Sigmoid colon (tissue), 6 donors: ENCODE measurements at regions not wholly inside any gene's neighbourhood (a gene's known extent, or its start where the extent isn't known, plus 50 kb on each side); places are given as distances from the start of the nearest gene placed in this dataset.

ENCODE experiments used
- DNase-seq: peaks from one replicate; pipeline ENCODE4 v3.0.0-alpha.2; 2019
- H3K27ac ChIP-seq, 4 donors: fragments of 200-600 bp; sonication (generic); one replicate each; pipeline ENCODE4 v1.5.1; 2016 to 2019; ENCODE audit warnings: mild to moderate bottlenecking in 1 of 4
- H3K27me3 ChIP-seq, 3 donors: fragments of 200-600 bp; sonication (generic); one replicate each; pipeline ENCODE4 v1.5.1; 2019; ENCODE audit warnings: mild to moderate bottlenecking in 1 of 3
- H3K36me3 ChIP-seq, 4 donors: fragments of 200-600 bp; sonication (generic); one replicate each; pipeline ENCODE4 v1.5.1; 2016 to 2019
- H3K4me1 ChIP-seq, 4 donors: fragments of 200-600 bp; sonication (generic); one replicate each; pipeline ENCODE4 v1.5.1; 2017 to 2019
- H3K4me3 ChIP-seq, 4 donors: fragments of 200-600 bp; sonication (generic); one replicate each; pipeline ENCODE4 v1.5.1; 2017 to 2019; ENCODE audit warnings: mild to moderate bottlenecking in 2 of 4, moderate library complexity in 1 of 4
- H3K9me3 ChIP-seq, 4 donors: fragments of 200-600 bp in 3 of 4; sonication (generic) in 3 of 4; one replicate each; pipeline versions ENCODE4 v1.5.1 to v1.6.1; 2013 to 2019
- CTCF ChIP-seq, 4 experiments: fragments of 450-650 bp in 3 of 4; fragments of 200-600 bp in 1 of 4; IDR thresholded peaks; one replicate each; pipeline ENCODE4 v1.5.1; 2016 to 2019; ENCODE audit warnings: antibody characterized with exemption in 4 of 4, mild to moderate bottlenecking in 3 of 4, moderate library complexity in 2 of 4
- EP300 ChIP-seq, 4 donors: sonication (generic); formaldehyde crosslinking; IDR thresholded peaks; one replicate each; pipeline ENCODE4 v1.6.1; 2017; ENCODE audit warnings: antibody characterized with exemption in 4 of 4
- POLR2A ChIP-seq, 2 donors: fragments of 450-650 bp; IDR thresholded peaks; one replicate each; pipeline ENCODE4 v1.6.1; 2016; ENCODE audit warnings: antibody characterized with exemption in 2 of 2, mild to moderate bottlenecking in 2 of 2, moderate library complexity in 2 of 2
- POLR2AphosphoS5 ChIP-seq, 4 donors: sonication (generic); formaldehyde crosslinking; IDR thresholded peaks; one replicate each; pipeline ENCODE4 v1.6.1; 2017; ENCODE audit warnings: antibody characterized with exemption in 4 of 4
- WGBS, 2 donors: extraction: QIAGEN DNeasy Blood & Tissue Kit; methylation state at CpG; one replicate each; pipeline ENCODE4 v1.1.7; 2013; 5-methylcytosine and 5-hydroxymethylcytosine counted together
- intact Hi-C: fragments of 100-400 bp; cut with DNase I; formaldehyde crosslinking; loops from one replicate; pipeline ENCODE4 v1.15.1; 2023
- donor health status: healthy with polysubstance abuse.
- donor health status: healthy.

- Histone ChIP-seq H3K27me3 (no peaks in the 10 kb centered on the region), H3K9me3 (no peaks in the 10 kb centered on the region), H3K36me3 (no peaks in the 10 kb centered on the region), H3K4me1 (no peaks in the 10 kb centered on the region), H3K27ac (no peak overlapping the region), H3K4me3 (no peak overlapping the region)
- TF ChIP-seq POLR2A (IDR thresholded peaks at IDR 0.05) (no peak), POLR2AphosphoS5 (IDR thresholded peaks at IDR 0.05) (no peak), EP300 (IDR thresholded peaks at IDR 0.05) (no peak)
- intact Hi-C loops = no loop called here
- no peak for DNase-seq
- 75 to 81% methylated on average over 13 of the region's 13 CpGs for WGBS, 2 donors
These were observed 126.1 kb downstream of the SEC14L1 start for GRCh38 chr17:77266891-77267341.

GRCh38 chr17:77269696-77270681, 129.2 kb downstream of the SEC14L1 start:
- 79 to 85% methylated on average over 18 of the region's 18 CpGs for WGBS, 2 donors
- Histone ChIP-seq H3K4me3 (no peak overlapping the region), H3K9me3 (no peaks in the 10 kb centered on the region), H3K27ac (no peak overlapping the region), H3K27me3 (no peaks in the 10 kb centered on the region), H3K36me3 (no peaks in the 10 kb centered on the region), H3K4me1 (no peaks in the 10 kb centered on the region)
- intact Hi-C loops = no loop called here
- DNase-seq = no peak
- no peak for TF ChIP-seq POLR2AphosphoS5 (IDR thresholded peaks at IDR 0.05)
- no peak for TF ChIP-seq EP300 (IDR thresholded peaks at IDR 0.05)
- TF ChIP-seq CTCF (IDR thresholded peaks at IDR 0.05) = no peak
- no peak for TF ChIP-seq POLR2A (IDR thresholded peaks at IDR 0.05)

GRCh38 chr17:77271411-77271810, 130.6 kb downstream of the SEC14L1 start:
- no peaks in the 10 kb centered on the region for H3K27me3 ChIP-seq
- DNase-seq = no peak
- WGBS, 2 donors = 76 to 82% methylated on average over 8 of the region's 8 CpGs
- no peaks in the 10 kb centered on the region for H3K9me3 ChIP-seq
- H3K4me1 ChIP-seq = no peaks in the 10 kb centered on the region
- intact Hi-C loops = no loop called here
- no peak overlapping the region for H3K27ac ChIP-seq
- H3K4me3 ChIP-seq = no peak overlapping the region
- no peaks in the 10 kb centered on the region for H3K36me3 ChIP-seq
- TF ChIP-seq CTCF (IDR thresholded peaks at IDR 0.05) = no peak
- TF ChIP-seq POLR2A (IDR thresholded peaks at IDR 0.05) = no peak
- no peak for TF ChIP-seq POLR2AphosphoS5 (IDR thresholded peaks at IDR 0.05)
- TF ChIP-seq EP300 (IDR thresholded peaks at IDR 0.05) = no peak

- no peaks in the 10 kb centered on the region for H3K27me3 ChIP-seq
- WGBS, 2 donors = 81 to 92% methylated on average over 7 of the region's 7 CpGs
- no peak overlapping the region for H3K4me3 ChIP-seq
- no peaks in the 10 kb centered on the region for H3K9me3 ChIP-seq
- no peak for TF ChIP-seq POLR2A (IDR thresholded peaks at IDR 0.05)
- TF ChIP-seq EP300 (IDR thresholded peaks at IDR 0.05) = no peak
- no peak for TF ChIP-seq POLR2AphosphoS5 (IDR thresholded peaks at IDR 0.05)
- no peak for TF ChIP-seq CTCF (IDR thresholded peaks at IDR 0.05)
- no peak overlapping the region for H3K27ac ChIP-seq
- no peak for DNase-seq
- H3K4me1 ChIP-seq = no peaks in the 10 kb centered on the region
- intact Hi-C loops = no loop called here
- no peaks in the 10 kb centered on the region for H3K36me3 ChIP-seq
These were observed 132.8 kb downstream of the SEC14L1 start for GRCh38 chr17:77273397-77274085.
